Gastrocnemius medialis (tissue), 4 donors: ENCODE measurements at regions not wholly inside any gene's neighbourhood (a gene's known extent, or its start where the extent isn't known, plus 50 kb on each side); places are given as distances from the start of the nearest gene placed in this dataset.

Experiments used
- CTCF ChIP-seq, 5 experiments: fragments of 450-650 bp in 3 of 5; fragments of 200-600 bp in 2 of 5; sonication (generic) in 2 of 5; IDR thresholded peaks in 4 of 5; conservative IDR thresholded peaks in 1 of 5; 1 replicate in 4 of 5; 2 replicates in 1 of 5; pipeline ENCODE4 v1.5.1; 2016 to 2019; ENCODE audit warnings: antibody characterized with exemption in 5 of 5, mild to moderate bottlenecking in 3 of 5, moderate library complexity in 3 of 5
- POLR2A ChIP-seq, 2 donors: fragments of 450-650 bp; IDR thresholded peaks; one replicate each; pipeline ENCODE4 v1.6.1; 2017; ENCODE audit warnings: antibody characterized with exemption in 2 of 2, mild to moderate bottlenecking in 2 of 2, moderate library complexity in 2 of 2

DNA sequence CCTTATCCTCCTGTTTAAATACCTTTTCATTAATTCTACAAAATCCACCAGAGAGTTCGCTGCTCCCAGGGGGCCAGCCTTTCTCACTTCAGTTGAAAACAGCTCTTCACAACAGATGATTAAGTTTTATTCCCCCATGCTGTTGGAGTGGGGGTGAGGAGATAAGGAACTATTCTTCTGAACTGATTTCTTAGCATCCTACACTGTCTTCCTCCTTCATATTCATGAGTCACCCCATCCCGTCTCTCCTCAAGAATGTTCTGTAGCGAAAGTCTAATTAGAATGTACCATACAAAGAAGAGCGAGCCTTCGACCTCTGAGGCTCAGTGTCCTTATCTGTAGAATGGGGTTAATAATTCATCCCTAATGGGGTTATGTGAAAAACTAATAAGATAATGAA, 138.0 kb downstream of the PIK3R1 start:
- TF ChIP-seq CTCF (IDR thresholded peaks at IDR 0.05 in 4 of 5, conservative IDR thresholded peaks at IDR 0.05 in 1 of 5): no peak
- no peak for TF ChIP-seq POLR2A (IDR thresholded peaks at IDR 0.05)
